ENCODE measurements at regions not wholly inside any gene's neighbourhood (a gene's known extent, or its start where the extent isn't known, plus 50 kb on each side); places are given as distances from the start of the nearest gene placed in this dataset.
A peak's percentile ranks its signal among the peaks of the same experiment; 100 is the strongest.

- H3K4me3 ChIP-seq (ENCODE audit: low read depth, low read length) = no peak overlapping the region
Observed at GRCh38 chr12:24582954-24583601, 365.8 kb downstream of the BCAT1 start.

GRCh38 chr12:24574538-24574937, 374.4 kb downstream of the BCAT1 start:
- no peak for DNase-seq (ENCODE audit: low read depth, low spot score)
- no peak overlapping the region for H3K4me3 ChIP-seq (ENCODE audit: low read depth, low read length)
- TF ChIP-seq, protein P1, sequence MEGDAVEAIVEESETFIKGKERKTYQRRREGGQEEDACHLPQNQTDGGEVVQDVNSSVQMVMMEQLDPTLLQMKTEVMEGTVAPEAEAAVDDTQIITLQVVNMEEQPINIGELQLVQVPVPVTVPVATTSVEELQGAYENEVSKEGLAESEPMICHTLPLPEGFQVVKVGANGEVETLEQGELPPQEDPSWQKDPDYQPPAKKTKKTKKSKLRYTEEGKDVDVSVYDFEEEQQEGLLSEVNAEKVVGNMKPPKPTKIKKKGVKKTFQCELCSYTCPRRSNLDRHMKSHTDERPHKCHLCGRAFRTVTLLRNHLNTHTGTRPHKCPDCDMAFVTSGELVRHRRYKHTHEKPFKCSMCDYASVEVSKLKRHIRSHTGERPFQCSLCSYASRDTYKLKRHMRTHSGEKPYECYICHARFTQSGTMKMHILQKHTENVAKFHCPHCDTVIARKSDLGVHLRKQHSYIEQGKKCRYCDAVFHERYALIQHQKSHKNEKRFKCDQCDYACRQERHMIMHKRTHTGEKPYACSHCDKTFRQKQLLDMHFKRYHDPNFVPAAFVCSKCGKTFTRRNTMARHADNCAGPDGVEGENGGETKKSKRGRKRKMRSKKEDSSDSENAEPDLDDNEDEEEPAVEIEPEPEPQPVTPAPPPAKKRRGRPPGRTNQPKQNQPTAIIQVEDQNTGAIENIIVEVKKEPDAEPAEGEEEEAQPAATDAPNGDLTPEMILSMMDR (IDR thresholded peaks at IDR 0.05; ENCODE audit: low read depth, low read length) = no peak
- in situ Hi-C loops (cut with HindIII; ENCODE audit: low sequenced_read_pairs) = no loop called here

More at GRCh38 chr12:24582954-24583601, 365.8 kb downstream of the BCAT1 start:
- TF ChIP-seq, protein P1 (IDR thresholded peaks at IDR 0.05; ENCODE audit: low read depth, low read length) = no peak
- in situ Hi-C loops (cut with HindIII; ENCODE audit: low sequenced_read_pairs) = no loop called here
- no peak for DNase-seq (ENCODE audit: low read depth, low spot score)

GRCh38 chr12:24573621-24574020, 375.3 kb downstream of the BCAT1 start:
- no peak overlapping the region for H3K4me3 ChIP-seq (ENCODE audit: low read depth, low read length)
- peak; percentile 65 for DNase-seq (ENCODE audit: low read depth, low spot score)
- TF ChIP-seq, protein P1 (IDR thresholded peaks at IDR 0.05; ENCODE audit: low read depth, low read length) = no peak
- in situ Hi-C loops (cut with HindIII; ENCODE audit: low sequenced_read_pairs) = no loop called here

- no peak overlapping the region for H3K4me3 ChIP-seq (ENCODE audit: low read depth, low read length)
- TF ChIP-seq, protein P1 (IDR thresholded peaks at IDR 0.05; ENCODE audit: low read depth, low read length) = no peak
- no peak for DNase-seq (ENCODE audit: low read depth, low spot score)
- in situ Hi-C loops (cut with HindIII; ENCODE audit: low sequenced_read_pairs) = no loop called here
Observed at GRCh38 chr12:24565300-24565699, 383.6 kb downstream of the BCAT1 start.

- TF ChIP-seq, protein P1 (IDR thresholded peaks at IDR 0.05; ENCODE audit: low read depth, low read length) = no peak
- peak; percentile 76 for DNase-seq (ENCODE audit: low read depth, low spot score)
- in situ Hi-C loops (cut with HindIII; ENCODE audit: low sequenced_read_pairs) = no loop called here
- peak overlapping the region; percentile 84 for H3K4me3 ChIP-seq (ENCODE audit: low read depth, low read length)
Observed at GRCh38 chr12:24562771-24563431, 386.0 kb downstream of the BCAT1 start.

- TF ChIP-seq, protein P1 (IDR thresholded peaks at IDR 0.05; ENCODE audit: low read depth, low read length) = no peak
- DNase-seq (ENCODE audit: low read depth, low spot score) = peak; percentile 75
- in situ Hi-C loops (cut with HindIII; ENCODE audit: low sequenced_read_pairs) = no loop called here
- H3K4me3 ChIP-seq (ENCODE audit: low read depth, low read length) = peak overlapping the region; percentile 84
Observed at GRCh38 chr12:24561882-24562770, 386.8 kb downstream of the BCAT1 start.

Data from astrocyte of the spinal cord (primary cell).